ENCODE measurements at regions not wholly inside any gene's neighbourhood (a gene's known extent, or its start where the extent isn't known, plus 50 kb on each side); places are given as distances from the start of the nearest gene placed in this dataset.

DNA sequence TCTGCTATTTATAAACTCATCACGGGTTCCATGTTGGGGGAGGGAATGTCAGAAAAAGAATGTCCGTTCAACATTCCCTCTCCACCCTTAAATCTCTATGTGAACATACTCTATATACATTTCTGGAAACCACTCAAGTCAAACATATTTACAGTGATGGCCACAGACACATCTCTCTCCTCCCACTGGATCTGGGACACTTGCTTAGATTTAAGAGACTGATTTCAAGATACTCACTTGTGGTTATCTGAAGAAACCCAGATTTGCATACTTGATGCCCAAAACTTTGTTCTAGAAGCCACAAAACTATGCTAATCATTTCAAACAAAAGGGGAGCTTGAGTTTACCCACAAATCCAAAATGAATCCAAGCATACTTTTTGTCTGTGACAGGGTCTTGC lies 182.9 kb upstream of the SOX9 start:
- no peak overlapping the region for H2AFZ ChIP-seq
- DNase-seq (ENCODE audit: low spot score) (no peak), ATAC-seq (no peak)
- TF ChIP-seq, protein P1, sequence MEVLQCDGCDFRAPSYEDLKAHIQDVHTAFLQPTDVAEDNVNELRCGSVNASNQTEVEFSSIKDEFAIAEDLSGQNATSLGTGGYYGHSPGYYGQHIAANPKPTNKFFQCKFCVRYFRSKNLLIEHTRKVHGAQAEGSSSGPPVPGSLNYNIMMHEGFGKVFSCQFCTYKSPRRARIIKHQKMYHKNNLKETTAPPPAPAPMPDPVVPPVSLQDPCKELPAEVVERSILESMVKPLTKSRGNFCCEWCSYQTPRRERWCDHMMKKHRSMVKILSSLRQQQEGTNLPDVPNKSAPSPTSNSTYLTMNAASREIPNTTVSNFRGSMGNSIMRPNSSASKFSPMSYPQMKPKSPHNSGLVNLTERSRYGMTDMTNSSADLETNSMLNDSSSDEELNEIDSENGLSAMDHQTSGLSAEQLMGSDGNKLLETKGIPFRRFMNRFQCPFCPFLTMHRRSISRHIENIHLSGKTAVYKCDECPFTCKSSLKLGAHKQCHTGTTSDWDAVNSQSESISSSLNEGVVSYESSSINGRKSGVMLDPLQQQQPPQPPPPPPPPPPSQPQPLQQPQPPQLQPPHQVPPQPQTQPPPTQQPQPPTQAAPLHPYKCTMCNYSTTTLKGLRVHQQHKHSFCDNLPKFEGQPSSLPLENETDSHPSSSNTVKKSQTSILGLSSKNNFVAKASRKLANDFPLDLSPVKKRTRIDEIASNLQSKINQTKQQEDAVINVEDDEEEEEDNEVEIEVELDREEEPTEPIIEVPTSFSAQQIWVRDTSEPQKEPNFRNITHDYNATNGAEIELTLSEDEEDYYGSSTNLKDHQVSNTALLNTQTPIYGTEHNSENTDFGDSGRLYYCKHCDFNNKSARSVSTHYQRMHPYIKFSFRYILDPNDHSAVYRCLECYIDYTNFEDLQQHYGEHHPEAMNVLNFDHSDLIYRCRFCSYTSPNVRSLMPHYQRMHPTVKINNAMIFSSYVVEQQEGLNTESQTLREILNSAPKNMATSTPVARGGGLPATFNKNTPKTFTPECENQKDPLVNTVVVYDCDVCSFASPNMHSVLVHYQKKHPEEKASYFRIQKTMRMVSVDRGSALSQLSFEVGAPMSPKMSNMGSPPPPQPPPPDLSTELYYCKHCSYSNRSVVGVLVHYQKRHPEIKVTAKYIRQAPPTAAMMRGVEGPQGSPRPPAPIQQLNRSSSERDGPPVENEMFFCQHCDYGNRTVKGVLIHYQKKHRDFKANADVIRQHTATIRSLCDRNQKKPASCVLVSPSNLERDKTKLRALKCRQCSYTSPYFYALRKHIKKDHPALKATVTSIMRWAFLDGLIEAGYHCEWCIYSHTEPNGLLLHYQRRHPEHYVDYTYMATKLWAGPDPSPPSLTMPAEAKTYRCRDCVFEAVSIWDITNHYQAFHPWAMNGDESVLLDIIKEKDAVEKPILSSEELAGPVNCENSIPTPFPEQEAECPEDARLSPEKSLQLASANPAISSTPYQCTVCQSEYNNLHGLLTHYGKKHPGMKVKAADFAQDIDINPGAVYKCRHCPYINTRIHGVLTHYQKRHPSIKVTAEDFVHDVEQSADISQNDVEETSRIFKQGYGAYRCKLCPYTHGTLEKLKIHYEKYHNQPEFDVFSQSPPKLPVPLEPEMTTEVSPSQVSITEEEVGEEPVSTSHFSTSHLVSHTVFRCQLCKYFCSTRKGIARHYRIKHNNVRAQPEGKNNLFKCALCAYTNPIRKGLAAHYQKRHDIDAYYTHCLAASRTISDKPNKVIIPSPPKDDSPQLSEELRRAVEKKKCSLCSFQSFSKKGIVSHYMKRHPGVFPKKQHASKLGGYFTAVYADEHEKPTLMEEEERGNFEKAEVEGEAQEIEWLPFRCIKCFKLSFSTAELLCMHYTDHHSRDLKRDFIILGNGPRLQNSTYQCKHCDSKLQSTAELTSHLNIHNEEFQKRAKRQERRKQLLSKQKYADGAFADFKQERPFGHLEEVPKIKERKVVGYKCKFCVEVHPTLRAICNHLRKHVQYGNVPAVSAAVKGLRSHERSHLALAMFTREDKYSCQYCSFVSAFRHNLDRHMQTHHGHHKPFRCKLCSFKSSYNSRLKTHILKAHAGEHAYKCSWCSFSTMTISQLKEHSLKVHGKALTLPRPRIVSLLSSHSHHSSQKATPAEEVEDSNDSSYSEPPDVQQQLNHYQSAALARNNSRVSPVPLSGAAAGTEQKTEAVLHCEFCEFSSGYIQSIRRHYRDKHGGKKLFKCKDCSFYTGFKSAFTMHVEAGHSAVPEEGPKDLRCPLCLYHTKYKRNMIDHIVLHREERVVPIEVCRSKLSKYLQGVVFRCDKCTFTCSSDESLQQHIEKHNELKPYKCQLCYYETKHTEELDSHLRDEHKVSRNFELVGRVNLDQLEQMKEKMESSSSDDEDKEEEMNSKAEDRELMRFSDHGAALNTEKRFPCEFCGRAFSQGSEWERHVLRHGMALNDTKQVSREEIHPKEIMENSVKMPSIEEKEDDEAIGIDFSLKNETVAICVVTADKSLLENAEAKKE (CRISPR knock-in tag; IDR thresholded peaks at IDR 0.05): no peak
- TF ChIP-seq ZNF331 (CRISPR knock-in tag; IDR thresholded peaks at IDR 0.05; ENCODE audit: low read depth) (no peak), POLR2AphosphoS5 (IDR thresholded peaks at IDR 0.05; ENCODE audit: low read depth) (no peak), ZNF114 (CRISPR knock-in tag; IDR thresholded peaks at IDR 0.05) (no peak), CREB1 (CRISPR knock-in tag; IDR thresholded peaks at IDR 0.05; ENCODE audit: low read depth) (no peak), EZH2 (IDR thresholded peaks at IDR 0.05; ENCODE audit: low read depth, unreplicated experiment) (no peak), EZH2phosphoT487 (IDR thresholded peaks at IDR 0.05; ENCODE audit: unreplicated experiment) (no peak), STAT1 (IDR thresholded peaks at IDR 0.05; ENCODE audit: unreplicated experiment) (no peak)
- TF ChIP-seq, protein P2, sequence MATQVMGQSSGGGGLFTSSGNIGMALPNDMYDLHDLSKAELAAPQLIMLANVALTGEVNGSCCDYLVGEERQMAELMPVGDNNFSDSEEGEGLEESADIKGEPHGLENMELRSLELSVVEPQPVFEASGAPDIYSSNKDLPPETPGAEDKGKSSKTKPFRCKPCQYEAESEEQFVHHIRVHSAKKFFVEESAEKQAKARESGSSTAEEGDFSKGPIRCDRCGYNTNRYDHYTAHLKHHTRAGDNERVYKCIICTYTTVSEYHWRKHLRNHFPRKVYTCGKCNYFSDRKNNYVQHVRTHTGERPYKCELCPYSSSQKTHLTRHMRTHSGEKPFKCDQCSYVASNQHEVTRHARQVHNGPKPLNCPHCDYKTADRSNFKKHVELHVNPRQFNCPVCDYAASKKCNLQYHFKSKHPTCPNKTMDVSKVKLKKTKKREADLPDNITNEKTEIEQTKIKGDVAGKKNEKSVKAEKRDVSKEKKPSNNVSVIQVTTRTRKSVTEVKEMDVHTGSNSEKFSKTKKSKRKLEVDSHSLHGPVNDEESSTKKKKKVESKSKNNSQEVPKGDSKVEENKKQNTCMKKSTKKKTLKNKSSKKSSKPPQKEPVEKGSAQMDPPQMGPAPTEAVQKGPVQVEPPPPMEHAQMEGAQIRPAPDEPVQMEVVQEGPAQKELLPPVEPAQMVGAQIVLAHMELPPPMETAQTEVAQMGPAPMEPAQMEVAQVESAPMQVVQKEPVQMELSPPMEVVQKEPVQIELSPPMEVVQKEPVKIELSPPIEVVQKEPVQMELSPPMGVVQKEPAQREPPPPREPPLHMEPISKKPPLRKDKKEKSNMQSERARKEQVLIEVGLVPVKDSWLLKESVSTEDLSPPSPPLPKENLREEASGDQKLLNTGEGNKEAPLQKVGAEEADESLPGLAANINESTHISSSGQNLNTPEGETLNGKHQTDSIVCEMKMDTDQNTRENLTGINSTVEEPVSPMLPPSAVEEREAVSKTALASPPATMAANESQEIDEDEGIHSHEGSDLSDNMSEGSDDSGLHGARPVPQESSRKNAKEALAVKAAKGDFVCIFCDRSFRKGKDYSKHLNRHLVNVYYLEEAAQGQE (IDR thresholded peaks at IDR 0.05; ENCODE audit: unreplicated experiment): no peak
- TF ChIP-seq, protein P3, sequence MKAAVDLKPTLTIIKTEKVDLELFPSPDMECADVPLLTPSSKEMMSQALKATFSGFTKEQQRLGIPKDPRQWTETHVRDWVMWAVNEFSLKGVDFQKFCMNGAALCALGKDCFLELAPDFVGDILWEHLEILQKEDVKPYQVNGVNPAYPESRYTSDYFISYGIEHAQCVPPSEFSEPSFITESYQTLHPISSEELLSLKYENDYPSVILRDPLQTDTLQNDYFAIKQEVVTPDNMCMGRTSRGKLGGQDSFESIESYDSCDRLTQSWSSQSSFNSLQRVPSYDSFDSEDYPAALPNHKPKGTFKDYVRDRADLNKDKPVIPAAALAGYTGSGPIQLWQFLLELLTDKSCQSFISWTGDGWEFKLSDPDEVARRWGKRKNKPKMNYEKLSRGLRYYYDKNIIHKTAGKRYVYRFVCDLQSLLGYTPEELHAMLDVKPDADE (IDR thresholded peaks at IDR 0.05): no peak
- H3K4me3 ChIP-seq: no peak overlapping the region
- no peaks in the 10 kb centered on the region for H3K9me3 Mint-ChIP-seq
- H3K9me2 ChIP-seq (ENCODE audit: insufficient read depth): no peaks in the 10 kb centered on the region
- peaks cover 2% of the 10 kb centered on the region for H3K27me3 Mint-ChIP-seq (ENCODE audit: insufficient read depth, low read depth, poor library complexity)
- H3K27me3 ChIP-seq (ENCODE audit: insufficient read depth): no peaks in the 10 kb centered on the region
- no peak overlapping the region for H3K4me2 ChIP-seq
- H3K27ac Mint-ChIP-seq: no peak overlapping the region
- no peaks in the 10 kb centered on the region for H3K36me3 Mint-ChIP-seq (ENCODE audit: low read depth)
- H3K4me3 Mint-ChIP-seq: no peak overlapping the region
- H4K20me1 ChIP-seq (replicated peaks; ENCODE audit: insufficient read depth): no peaks in the 10 kb centered on the region
- H3K4me1 ChIP-seq (ENCODE audit: insufficient read depth): no peaks in the 10 kb centered on the region
- no peaks in the 10 kb centered on the region; the same call in 2 of the 3 replicates for H3K4me1 Mint-ChIP-seq
- no peaks in the 10 kb centered on the region for H3K79me2 ChIP-seq (replicated peaks; ENCODE audit: insufficient read depth)
- no peak overlapping the region for H3K27ac ChIP-seq (ENCODE audit: low read depth)
- no peaks in the 10 kb centered on the region for H3K36me3 ChIP-seq (ENCODE audit: insufficient read depth)
- H3F3A ChIP-seq (replicated peaks; ENCODE audit: low read depth): no peaks in the 10 kb centered on the region

Data from GM23338 (cell line).